Mesenchymal stem cell (in vitro differentiated cells and primary cell): ENCODE measurements at regions not wholly inside any gene's neighbourhood (a gene's known extent, or its start where the extent isn't known, plus 50 kb on each side); places are given as distances from the start of the nearest gene placed in this dataset.

Experiments used
- DNase-seq: peaks from one replicate; pipeline ENCODE4 v3.0.0-alpha.2; 2013
- H2AFZ ChIP-seq: one replicate; pipeline ENCODE4 v1.6.1; 2013; ENCODE audit warnings: low read depth, mild to moderate bottlenecking, control low read depth, inconsistent platforms, low read length, moderate library complexity
- H2AK5ac ChIP-seq: 2 replicates; pipeline ENCODE4 v1.6.1; 2013; ENCODE audit warnings: low read length, moderate library complexity, mild to moderate bottlenecking, inconsistent platforms; ENCODE audit not compliant: severe bottlenecking
- H2BK120ac ChIP-seq: one replicate; pipeline ENCODE4 v1.6.1; 2013; ENCODE audit warnings: low read depth, mild to moderate bottlenecking, inconsistent platforms, low read length, moderate library complexity
- H2BK12ac ChIP-seq, 2 experiments: one replicate each; pipeline ENCODE4 v1.6.1; 2013; ENCODE audit warnings: inconsistent platforms in 2 of 2, low read length in 2 of 2, mild to moderate bottlenecking in 2 of 2, moderate library complexity in 2 of 2, control low read depth in 1 of 2
- H2BK15ac ChIP-seq: one replicate; pipeline ENCODE4 v1.6.1; 2013; ENCODE audit warnings: mild to moderate bottlenecking, low read depth, inconsistent platforms; ENCODE audit not compliant: poor library complexity, severe bottlenecking
- H2BK5ac ChIP-seq: 2 replicates; pipeline ENCODE4 v1.6.1; 2013; ENCODE audit warnings: low read depth, mild to moderate bottlenecking, low read length, control low read depth, inconsistent platforms; ENCODE audit not compliant: poor library complexity, severe bottlenecking
- H3K14ac ChIP-seq, 2 experiments: one replicate each; pipeline ENCODE4 v1.6.1; 2013; ENCODE audit warnings: inconsistent platforms in 2 of 2, low read length in 2 of 2, control low read depth in 1 of 2, mild to moderate bottlenecking in 1 of 2, moderate library complexity in 1 of 2
- H3K18ac ChIP-seq, 2 experiments: one replicate each; pipeline ENCODE4 v1.6.1; 2013; ENCODE audit warnings: inconsistent platforms in 2 of 2, low read length in 2 of 2, control low read depth in 1 of 2, low read depth in 1 of 2, mild to moderate bottlenecking in 1 of 2
- H3K23ac ChIP-seq, 2 experiments: one replicate each; pipeline ENCODE4 v1.6.1; 2013; ENCODE audit warnings: inconsistent platforms in 2 of 2, low read length in 2 of 2, mild to moderate bottlenecking in 2 of 2, moderate library complexity in 2 of 2, control low read depth in 1 of 2
- H3K27ac ChIP-seq: 2 replicates; pipeline ENCODE4 v1.5.1; 2013; ENCODE audit warnings: mild to moderate bottlenecking, moderate library complexity, low read length, control low read depth, inconsistent platforms; ENCODE audit not compliant: poor library complexity, severe bottlenecking
- H3K27me3 ChIP-seq, 2 experiments: 2 replicates each; pipeline versions ENCODE4 v1.6.1 to v1.7.0; 2013; ENCODE audit warnings: low read length in 2 of 2, mild to moderate bottlenecking in 2 of 2, moderate library complexity in 2 of 2, control low read depth in 1 of 2, inconsistent platforms in 1 of 2; ENCODE audit not compliant: control insufficient read depth in 1 of 2, insufficient read depth in 1 of 2
- H3K36me3 ChIP-seq, 2 experiments: 2 replicates each; pipeline versions ENCODE4 v1.6.1 to v1.7.0; 2013; ENCODE audit warnings: low read length in 2 of 2, control low read depth in 1 of 2, inconsistent platforms in 1 of 2, low read depth in 1 of 2, mild to moderate bottlenecking in 1 of 2; ENCODE audit not compliant: insufficient read depth in 2 of 2, control insufficient read depth in 1 of 2
- H3K4ac ChIP-seq, 2 experiments: one replicate each; pipeline ENCODE4 v1.6.1; 2013; ENCODE audit warnings: inconsistent platforms in 2 of 2, low read length in 2 of 2, mild to moderate bottlenecking in 2 of 2, moderate library complexity in 2 of 2, control low read depth in 1 of 2, low read depth in 1 of 2
- H3K4me1 ChIP-seq: 2 replicates; pipeline ENCODE4 v1.6.1; 2013; ENCODE audit warnings: low read depth, low read length, control low read depth; ENCODE audit not compliant: control insufficient read depth, insufficient read depth
- H3K4me2 ChIP-seq: 2 replicates; pipeline ENCODE4 v1.6.1; 2013; ENCODE audit warnings: low read length, mild to moderate bottlenecking, inconsistent platforms; ENCODE audit not compliant: poor library complexity, severe bottlenecking
- H3K4me3 ChIP-seq, 2 experiments: 2 replicates each; pipeline versions ENCODE4 v1.5.1 to v1.7.0; 2013; ENCODE audit warnings: low read length in 2 of 2, mild to moderate bottlenecking in 2 of 2, control low read depth in 1 of 2, low read depth in 1 of 2; ENCODE audit not compliant: insufficient read depth in 1 of 2
- H3K79me1 ChIP-seq: replicated peaks from 2 replicates; pipeline ENCODE4 v1.6.1; 2013; ENCODE audit warnings: mild to moderate bottlenecking, control low read depth, low read length, inconsistent platforms; ENCODE audit not compliant: poor library complexity, severe bottlenecking
- H3K9ac ChIP-seq: 2 replicates; pipeline ENCODE4 v1.7.0; 2013; ENCODE audit warnings: mild to moderate bottlenecking, low read length, moderate library complexity
- H3K9me3 ChIP-seq: 2 replicates; pipeline ENCODE4 v1.7.0; 2013; ENCODE audit warnings: mild to moderate bottlenecking, low read length; ENCODE audit not compliant: control insufficient read depth
- H4K8ac ChIP-seq: one replicate; pipeline ENCODE4 v1.6.1; 2013; ENCODE audit warnings: inconsistent platforms, mild to moderate bottlenecking, low read length, moderate library complexity
- H4K91ac ChIP-seq: one replicate; pipeline ENCODE4 v1.6.1; 2013; ENCODE audit warnings: mild to moderate bottlenecking, low read length, inconsistent platforms
- WGBS: methylation state at CpG from one replicate; pipeline ENCODE4 v1.1.7; 2013; ENCODE audit warnings: mixed read lengths; 5-methylcytosine and 5-hydroxymethylcytosine counted together

DNA sequence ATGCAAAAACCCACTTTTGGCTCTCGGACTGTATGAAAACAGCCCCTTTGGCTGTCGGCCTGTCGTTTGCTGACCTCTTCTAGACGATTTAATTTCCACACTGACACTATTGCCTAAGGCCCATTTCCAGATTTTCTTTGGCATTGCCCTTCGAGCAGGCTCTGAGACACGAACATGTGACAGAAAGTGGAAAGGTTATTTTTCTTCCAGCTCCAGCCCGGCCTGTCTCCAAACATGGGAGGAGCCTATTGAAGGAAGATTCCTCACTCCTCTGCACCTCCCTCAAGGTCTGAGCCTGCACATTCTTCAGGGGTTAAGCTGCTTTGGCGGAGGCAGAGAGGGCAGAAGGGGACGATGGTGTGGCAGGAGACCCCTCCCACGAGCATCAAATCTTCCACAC, 85.9 kb upstream of the FOXF1 start:
- no peak overlapping the region for H2BK120ac ChIP-seq
- H3K79me1 ChIP-seq, result no peaks in the 10 kb centered on the region
- H4K8ac ChIP-seq, result no peak overlapping the region
- H3K27ac ChIP-seq, result no peak overlapping the region
- H3K4me3 ChIP-seq, result no peak overlapping the region
- no peak overlapping the region for H2BK5ac ChIP-seq
- H3K4me2 ChIP-seq, result no peak overlapping the region
- H3K18ac ChIP-seq, result no peak overlapping the region
- no peak overlapping the region for H2AK5ac ChIP-seq
- DNase-seq, result peak; percentile 27
- no peak overlapping the region for H2AFZ ChIP-seq
- H3K14ac ChIP-seq, result no peak overlapping the region
- WGBS, result 75% methylated on average over 7 of the region's 10 CpGs
- H3K9ac ChIP-seq, result no peak overlapping the region
- H3K4ac ChIP-seq, result no peak overlapping the region
- no peaks in the 10 kb centered on the region for H3K4me1 ChIP-seq
- H2BK15ac ChIP-seq, result no peak overlapping the region
- H3K36me3 ChIP-seq, result no peaks in the 10 kb centered on the region
- peak overlapping the region in 1 of 2 experiments; percentile 65 for H2BK12ac ChIP-seq
- H3K27me3 ChIP-seq, result peaks cover 0 to 38% of the 10 kb centered on the region in 2 experiments
- H3K9me3 ChIP-seq, result peaks cover 17% of the 10 kb centered on the region
- no peak overlapping the region for H4K91ac ChIP-seq
- H3K23ac ChIP-seq, result no peak overlapping the region

DNA sequence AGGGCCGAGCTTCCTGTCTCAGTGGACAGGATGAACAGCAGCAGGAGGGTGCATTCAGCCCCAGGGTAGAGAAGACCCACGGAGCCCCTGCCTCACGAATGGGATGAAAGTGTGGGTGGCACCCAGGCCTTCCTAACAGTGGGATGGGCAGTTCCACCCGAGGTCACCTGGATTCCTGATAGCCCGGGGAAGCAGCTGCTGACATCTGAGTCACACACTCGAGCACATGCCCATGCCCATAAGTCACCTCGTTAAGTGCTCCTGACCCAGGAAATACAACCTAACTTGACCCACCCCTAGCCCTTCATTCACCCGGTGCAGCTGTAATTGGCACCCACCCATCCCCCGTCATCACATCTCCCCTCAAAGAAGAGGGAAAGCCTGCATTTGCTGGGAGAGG, 85.3 kb upstream of the FOXF1 start:
- Histone ChIP-seq H3K4me3 (no peak overlapping the region), H3K18ac (peak overlapping the region; percentile 28 to 93), H3K27me3 (peaks cover 0 to 43% of the 10 kb centered on the region in 2 experiments), H2BK15ac (peak overlapping the region; percentile 71), H2BK5ac (no peak overlapping the region), H3K9ac (no peak overlapping the region), H3K23ac (no peak overlapping the region), H4K91ac (peak overlapping the region; percentile 57), H3K4me2 (no peak overlapping the region), H2AFZ (no peak overlapping the region), H3K27ac (no peak overlapping the region), H3K14ac (peak overlapping the region in 1 of 2 experiments; percentile 31), H2BK120ac (peak overlapping the region; percentile 57), H3K9me3 (peaks cover 17% of the 10 kb centered on the region), H3K4me1 (no peaks in the 10 kb centered on the region), H4K8ac (no peak overlapping the region), H3K4ac (peak overlapping the region in 1 of 2 experiments; percentile 45), H3K79me1 (no peaks in the 10 kb centered on the region), H3K36me3 (no peaks in the 10 kb centered on the region), H2BK12ac (peak overlapping the region; percentile 83 to 91), H2AK5ac (no peak overlapping the region)
- no peak for DNase-seq
- WGBS, result 58% methylated on average over 7 of the region's 9 CpGs

DNA sequence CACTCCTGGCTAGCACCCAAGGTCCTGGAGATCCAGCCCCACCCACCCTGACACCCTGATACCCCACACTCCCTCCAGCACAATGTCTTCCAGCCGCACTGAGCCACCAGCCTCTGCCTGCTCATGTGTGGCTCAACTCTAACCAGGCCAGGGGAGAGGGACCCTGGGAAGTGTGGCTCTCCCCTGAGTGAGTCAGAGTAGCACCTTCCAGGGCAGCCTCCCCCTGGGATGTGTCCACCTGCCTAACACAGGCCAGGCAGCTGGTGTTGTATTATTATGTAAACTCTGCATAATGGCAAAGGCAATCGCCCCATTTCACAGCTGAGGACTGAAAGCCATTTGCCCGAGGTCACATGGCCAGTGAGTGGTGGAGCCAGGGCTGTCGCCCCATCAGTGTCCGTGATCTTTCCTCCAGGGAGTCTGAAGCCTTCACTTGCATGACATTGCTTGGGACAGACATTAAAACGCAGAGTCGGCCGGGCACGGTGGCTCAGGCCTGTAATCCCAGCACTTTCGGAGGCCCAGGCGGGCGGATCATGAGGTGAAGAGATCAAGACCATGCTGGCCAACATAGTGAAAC, 84.2 kb upstream of the FOXF1 start:
- peak overlapping the region in 1 of 2 experiments; percentile 80 for H3K14ac ChIP-seq
- peak overlapping the region; percentile 69 to 87 for H2BK12ac ChIP-seq
- WGBS, result 96% methylated on average over 10 of the region's 12 CpGs
- peak overlapping the region; percentile 13 for H2BK120ac ChIP-seq
- H3K9me3 ChIP-seq, result peaks cover 17% of the 10 kb centered on the region
- H3K18ac ChIP-seq, result peak overlapping the region in 1 of 2 experiments; percentile 69
- no peak overlapping the region for H3K27ac ChIP-seq
- no peak overlapping the region for H4K8ac ChIP-seq
- H3K4me1 ChIP-seq, result no peaks in the 10 kb centered on the region
- H4K91ac ChIP-seq, result no peak overlapping the region
- H3K4me3 ChIP-seq, result no peak overlapping the region
- no peak overlapping the region for H3K4me2 ChIP-seq
- H2AK5ac ChIP-seq, result no peak overlapping the region
- H3K27me3 ChIP-seq, result peaks cover 0 to 52% of the 10 kb centered on the region in 2 experiments
- H3K23ac ChIP-seq, result no peak overlapping the region
- H2BK5ac ChIP-seq, result no peak overlapping the region
- H3K4ac ChIP-seq, result peak overlapping the region in 1 of 2 experiments; percentile 71
- no peaks in the 10 kb centered on the region for H3K36me3 ChIP-seq
- H2BK15ac ChIP-seq, result peak overlapping the region; percentile 29
- H2AFZ ChIP-seq, result no peak overlapping the region
- no peak overlapping the region for H3K9ac ChIP-seq
- no peaks in the 10 kb centered on the region for H3K79me1 ChIP-seq
- no peak for DNase-seq

DNA sequence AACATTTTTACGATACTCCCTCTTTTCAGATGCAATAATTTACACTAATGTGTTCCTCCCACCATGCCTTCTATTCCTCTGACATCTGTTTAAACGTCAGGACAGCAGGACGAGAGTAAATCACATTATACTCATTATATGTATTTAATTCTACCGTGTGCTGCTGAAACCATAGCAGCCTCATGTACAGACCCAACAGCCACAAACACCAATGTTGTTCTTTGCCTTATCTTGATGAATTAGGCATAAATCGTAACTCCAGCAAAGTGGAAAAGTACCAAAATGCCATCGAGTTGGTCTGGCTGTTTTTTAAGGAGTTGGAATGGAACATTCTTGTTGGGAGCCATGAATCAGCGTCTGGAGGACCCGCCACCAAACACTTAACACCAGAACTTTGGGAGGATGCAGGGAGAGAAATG, 82.9 kb upstream of the FOXF1 start:
- Histone ChIP-seq H2BK15ac (no peak overlapping the region), H3K4ac (no peak overlapping the region), H2AK5ac (no peak overlapping the region), H2BK5ac (no peak overlapping the region), H3K14ac (no peak overlapping the region), H3K9me3 (peaks cover 13% of the 10 kb centered on the region), H2AFZ (no peak overlapping the region), H3K27me3 (peaks cover 0 to 62% of the 10 kb centered on the region in 2 experiments), H3K4me2 (no peak overlapping the region), H4K91ac (no peak overlapping the region), H2BK12ac (no peak overlapping the region), H3K4me3 (no peak overlapping the region), H3K4me1 (no peaks in the 10 kb centered on the region), H3K18ac (no peak overlapping the region), H3K23ac (no peak overlapping the region), H3K79me1 (no peaks in the 10 kb centered on the region), H4K8ac (no peak overlapping the region), H2BK120ac (no peak overlapping the region), H3K9ac (no peak overlapping the region), H3K27ac (no peak overlapping the region), H3K36me3 (no peaks in the 10 kb centered on the region)
- 16% methylated on average over 7 of the region's 8 CpGs for WGBS
- peak; percentile 96 for DNase-seq
